ENCODE measurements at regions not wholly inside any gene's neighbourhood (a gene's known extent, or its start where the extent isn't known, plus 50 kb on each side); places are given as distances from the start of the nearest gene placed in this dataset.

DNA sequence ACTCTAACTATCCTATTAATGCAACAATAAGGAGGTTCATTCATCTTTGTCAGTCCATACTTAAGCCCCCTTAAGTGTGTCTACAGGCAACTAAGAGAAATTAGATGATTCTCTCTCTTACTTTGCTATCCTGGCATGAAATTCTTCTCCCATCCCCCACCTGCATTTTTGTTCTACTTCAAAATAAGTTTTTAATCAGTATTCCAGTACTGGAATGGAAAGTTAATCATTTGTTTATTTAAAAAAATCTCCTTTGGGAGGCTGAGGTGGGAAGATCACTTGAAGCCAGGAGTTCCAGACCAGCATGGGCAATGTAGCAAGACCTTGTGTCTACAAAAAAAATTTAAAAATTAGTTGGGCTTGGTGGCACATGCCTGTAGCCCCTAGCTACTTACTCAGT, 222.1 kb downstream of the MZT1 start:
- ATAC-seq (ENCODE audit: low FRiP score) (no peak), DNase-seq (no peak)
- Histone ChIP-seq H3K27ac (ENCODE audit: low read depth in 1 of 2, low read length in 2 of 2) (no peak overlapping the region), H3K4me3 (ENCODE audit: low read length in 2 of 2) (no peak overlapping the region), H3K9me3 (ENCODE audit: control insufficient read depth, low read length) (no peaks in the 10 kb centered on the region), H3K4me1 (ENCODE audit: control insufficient read depth in 1 of 2, insufficient read depth in 2 of 2, low read length in 2 of 2) (no peaks in the 10 kb centered on the region), H3K36me3 (ENCODE audit: control insufficient read depth in 1 of 2, insufficient read depth in 2 of 2, low read length in 1 of 2) (no peaks in the 10 kb centered on the region), H3K27me3 (ENCODE audit: control insufficient read depth in 1 of 2, insufficient read depth in 2 of 2, low read length in 1 of 2) (no peaks in the 10 kb centered on the region)
- intact Hi-C loops (cut with DNase I) = no loop called here

DNA sequence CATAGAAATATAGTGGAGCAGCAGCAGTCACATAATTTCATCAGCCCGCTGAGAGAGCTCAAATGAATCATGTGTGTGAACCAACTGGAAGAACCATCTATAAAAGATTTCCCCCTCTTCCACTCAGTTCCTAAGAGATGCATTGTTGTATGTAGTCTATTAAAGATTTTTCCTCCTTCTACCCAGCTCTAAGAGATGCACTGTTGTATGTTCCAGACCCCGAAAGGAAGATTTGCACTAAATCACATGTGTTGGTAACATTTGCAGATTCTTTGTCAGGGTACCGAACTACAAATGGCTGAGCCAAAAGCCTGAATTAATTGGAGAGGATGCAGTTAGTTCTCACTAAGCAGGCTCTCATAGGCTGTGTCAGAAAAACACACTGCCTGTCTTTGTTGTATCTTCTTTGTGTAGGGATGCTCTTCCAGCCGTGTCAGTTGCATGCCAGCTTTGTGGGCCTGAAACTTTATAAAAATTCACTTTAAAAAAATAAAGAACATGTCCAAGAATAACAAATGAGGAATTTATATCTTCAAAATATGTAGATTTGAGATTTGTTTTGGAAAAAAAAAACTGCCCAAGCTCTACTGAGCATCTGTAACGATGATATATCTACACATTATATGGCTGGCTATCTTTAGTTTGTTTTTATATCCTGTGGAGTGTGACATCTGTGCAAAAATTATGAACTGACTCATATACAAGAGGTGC, 223.1 kb downstream of the MZT1 start:
- Histone ChIP-seq H3K9me3 (ENCODE audit: control insufficient read depth, low read length) (no peaks in the 10 kb centered on the region), H3K27me3 (ENCODE audit: control insufficient read depth in 1 of 2, insufficient read depth in 2 of 2, low read length in 1 of 2) (no peaks in the 10 kb centered on the region), H3K4me1 (ENCODE audit: control insufficient read depth in 1 of 2, insufficient read depth in 2 of 2, low read length in 2 of 2) (no peaks in the 10 kb centered on the region), H3K36me3 (ENCODE audit: control insufficient read depth in 1 of 2, insufficient read depth in 2 of 2, low read length in 1 of 2) (no peaks in the 10 kb centered on the region), H3K27ac (ENCODE audit: low read depth in 1 of 2, low read length in 2 of 2) (no peak overlapping the region), H3K4me3 (ENCODE audit: low read length in 2 of 2) (no peak overlapping the region)
- 34 to 35% methylated on average over 5 of the region's 5 CpGs for WGBS, 2 donors
- ATAC-seq (ENCODE audit: low FRiP score) (no peak), DNase-seq (no peak)
- intact Hi-C loops (cut with DNase I) = no loop called here

DNA sequence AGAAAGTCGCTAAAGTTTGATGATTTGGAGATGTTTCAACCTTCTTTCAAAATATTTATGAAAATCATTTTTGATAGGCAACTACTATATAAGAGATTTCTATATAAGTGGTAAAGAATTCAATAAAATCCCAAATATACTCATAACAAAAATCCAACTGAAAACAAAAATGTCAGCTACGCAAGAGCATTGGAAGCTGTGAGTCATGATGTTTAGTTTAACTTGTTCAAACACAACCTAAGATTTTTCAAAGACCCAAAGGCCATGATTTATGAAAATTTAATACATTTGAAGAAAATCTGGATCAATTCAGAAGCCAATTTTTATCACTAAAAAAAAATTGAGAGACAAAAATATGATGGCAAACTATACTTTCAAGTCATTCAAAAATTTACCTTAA, 226.6 kb downstream of the MZT1 start:
- no peaks in the 10 kb centered on the region for H3K4me1 ChIP-seq (ENCODE audit: control insufficient read depth in 1 of 2, insufficient read depth in 2 of 2, low read length in 2 of 2)
- DNase-seq = no peak
- H3K27ac ChIP-seq (ENCODE audit: low read depth in 1 of 2, low read length in 2 of 2) = no peak overlapping the region
- no peaks in the 10 kb centered on the region for H3K27me3 ChIP-seq (ENCODE audit: control insufficient read depth in 1 of 2, insufficient read depth in 2 of 2, low read length in 1 of 2)
- 89 to 91% methylated on average over 2 of the region's 2 CpGs for WGBS, 2 donors
- H3K36me3 ChIP-seq (ENCODE audit: control insufficient read depth in 1 of 2, insufficient read depth in 2 of 2, low read length in 1 of 2) = no peaks in the 10 kb centered on the region
- no peaks in the 10 kb centered on the region for H3K9me3 ChIP-seq (ENCODE audit: control insufficient read depth, low read length)
- intact Hi-C loops (cut with DNase I) = no loop called here
- H3K4me3 ChIP-seq (ENCODE audit: low read length in 2 of 2) = no peak overlapping the region
- no peak for ATAC-seq (ENCODE audit: low FRiP score)

DNA sequence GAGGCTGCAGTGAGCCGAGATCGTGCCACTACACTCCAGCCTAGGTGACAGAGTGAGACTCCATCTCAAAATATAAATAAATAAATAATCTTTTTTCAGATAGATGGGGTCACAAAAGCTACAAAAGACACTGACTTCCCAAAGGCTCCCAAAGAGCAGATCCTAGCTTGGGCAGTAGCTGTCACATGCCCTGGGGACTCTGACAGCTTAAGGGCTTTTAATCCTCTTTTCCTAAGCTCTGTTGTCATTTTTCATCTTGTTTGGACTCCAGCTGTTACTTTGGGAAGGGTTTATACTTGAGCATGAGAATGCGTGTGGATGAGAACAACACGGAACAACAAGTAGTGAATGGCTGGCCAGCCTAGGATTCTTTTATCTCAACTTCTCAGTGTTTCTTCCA, 231.7 kb downstream of the MZT1 start:
- H3K4me1 ChIP-seq (ENCODE audit: control insufficient read depth in 1 of 2, insufficient read depth in 2 of 2, low read length in 2 of 2) = peaks cover 0 to 2% of the 10 kb centered on the region in 2 donors
- no peak overlapping the region for H3K27ac ChIP-seq (ENCODE audit: low read depth in 1 of 2, low read length in 2 of 2)
- intact Hi-C loops (cut with DNase I) = no loop called here
- H3K9me3 ChIP-seq (ENCODE audit: control insufficient read depth, low read length) = no peaks in the 10 kb centered on the region
- no peak overlapping the region for H3K4me3 ChIP-seq (ENCODE audit: low read length in 2 of 2)
- no peaks in the 10 kb centered on the region for H3K27me3 ChIP-seq (ENCODE audit: control insufficient read depth in 1 of 2, insufficient read depth in 2 of 2, low read length in 1 of 2)
- H3K36me3 ChIP-seq (ENCODE audit: control insufficient read depth in 1 of 2, insufficient read depth in 2 of 2, low read length in 1 of 2) = no peaks in the 10 kb centered on the region
- ATAC-seq (ENCODE audit: low FRiP score) (no peak), DNase-seq (no peak)
- 90 to 94% methylated on average over 4 of the region's 4 CpGs for WGBS, 2 donors

DNA sequence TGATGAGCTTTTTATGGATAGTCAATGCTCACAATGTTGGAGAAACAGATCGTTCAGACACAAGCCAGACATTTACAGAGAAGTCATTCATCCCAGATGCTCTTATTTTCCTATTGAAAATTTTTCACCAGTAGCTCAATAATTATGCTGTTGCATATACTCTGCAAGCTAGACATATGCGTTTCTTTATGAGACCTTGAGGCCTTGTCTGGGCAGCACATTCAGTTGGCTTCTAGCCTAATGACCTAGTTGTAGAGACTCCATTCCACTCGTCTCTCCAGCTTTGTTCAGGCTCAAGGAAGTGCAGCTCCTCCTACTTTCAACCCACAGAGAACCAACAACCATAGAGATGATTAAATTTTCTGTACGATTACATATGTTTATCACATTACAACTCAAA, 237.7 kb downstream of the MZT1 start:
- 71 to 76% methylated on average over 4 of the region's 4 CpGs for WGBS, 2 donors
- Histone ChIP-seq H3K27me3 (ENCODE audit: control insufficient read depth in 1 of 2, insufficient read depth in 2 of 2, low read length in 1 of 2) (no peaks in the 10 kb centered on the region), H3K4me1 (ENCODE audit: control insufficient read depth in 1 of 2, insufficient read depth in 2 of 2, low read length in 2 of 2) (peaks cover 0 to 2% of the 10 kb centered on the region in 2 donors), H3K4me3 (ENCODE audit: low read length in 2 of 2) (no peak overlapping the region), H3K9me3 (ENCODE audit: control insufficient read depth, low read length) (peaks cover 1% of the 10 kb centered on the region), H3K36me3 (ENCODE audit: control insufficient read depth in 1 of 2, insufficient read depth in 2 of 2, low read length in 1 of 2) (no peaks in the 10 kb centered on the region), H3K27ac (ENCODE audit: low read depth in 1 of 2, low read length in 2 of 2) (no peak overlapping the region)
- intact Hi-C loops (cut with DNase I) = no loop called here
- no peak for DNase-seq
- no peak for ATAC-seq (ENCODE audit: low FRiP score)

DNA sequence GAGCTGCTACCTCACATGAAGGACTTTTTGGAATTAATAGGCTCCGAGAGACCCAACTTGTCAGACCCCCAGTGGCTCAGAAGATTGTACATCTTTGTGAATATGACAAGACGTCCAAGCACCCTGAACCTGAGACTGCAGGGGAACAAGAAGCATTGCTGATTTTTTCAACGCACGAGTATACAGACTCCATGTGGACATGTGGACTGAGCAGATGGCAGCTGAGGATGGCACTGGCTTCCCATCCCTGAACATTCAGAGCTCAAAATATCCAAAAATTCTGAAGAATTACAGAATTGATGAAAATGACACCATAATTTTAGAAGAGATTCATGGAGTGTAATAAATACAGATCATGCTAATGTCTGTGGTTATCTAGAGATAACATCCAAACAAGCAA, 254.1 kb downstream of the MZT1 start:
- intact Hi-C loops (cut with DNase I) = no loop called here
- no peak overlapping the region for H3K27ac ChIP-seq (ENCODE audit: low read depth in 1 of 2, low read length in 2 of 2)
- H3K9me3 ChIP-seq (ENCODE audit: control insufficient read depth, low read length) = peaks cover 2% of the 10 kb centered on the region
- H3K4me1 ChIP-seq (ENCODE audit: control insufficient read depth in 1 of 2, insufficient read depth in 2 of 2, low read length in 2 of 2) = no peaks in the 10 kb centered on the region
- WGBS, 2 donors = 78 to 79% methylated on average over 4 of the region's 4 CpGs
- H3K27me3 ChIP-seq (ENCODE audit: control insufficient read depth in 1 of 2, insufficient read depth in 2 of 2, low read length in 1 of 2) = no peaks in the 10 kb centered on the region
- DNase-seq (no peak), ATAC-seq (ENCODE audit: low FRiP score) (no peak)
- H3K36me3 ChIP-seq (ENCODE audit: control insufficient read depth in 1 of 2, insufficient read depth in 2 of 2, low read length in 1 of 2) = no peaks in the 10 kb centered on the region
- H3K4me3 ChIP-seq (ENCODE audit: low read length in 2 of 2) = no peak overlapping the region

DNA sequence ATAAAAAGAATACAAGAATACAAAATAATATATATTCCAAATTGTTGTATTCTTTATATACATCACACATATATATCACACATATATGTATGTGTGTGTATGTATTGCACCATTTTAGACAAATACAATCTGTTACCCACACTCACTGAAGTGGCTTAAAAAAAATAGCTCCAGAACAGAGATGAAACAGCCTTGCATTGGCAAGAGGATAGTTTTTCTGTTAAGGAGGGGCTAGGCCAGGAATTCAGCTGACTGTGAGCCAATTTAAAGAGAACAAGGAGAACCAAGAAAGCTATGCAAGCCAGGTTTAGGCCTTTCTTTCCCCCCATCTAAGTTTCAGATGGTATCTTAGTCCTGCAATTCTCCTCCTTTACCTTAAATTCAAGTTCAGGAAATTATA, 257.5 kb downstream of the MZT1 start:
- Histone ChIP-seq H3K27ac (ENCODE audit: low read depth in 1 of 2, low read length in 2 of 2) (no peak overlapping the region), H3K4me3 (ENCODE audit: low read length in 2 of 2) (no peak overlapping the region), H3K36me3 (ENCODE audit: control insufficient read depth in 1 of 2, insufficient read depth in 2 of 2, low read length in 1 of 2) (no peaks in the 10 kb centered on the region), H3K27me3 (ENCODE audit: control insufficient read depth in 1 of 2, insufficient read depth in 2 of 2, low read length in 1 of 2) (no peaks in the 10 kb centered on the region), H3K4me1 (ENCODE audit: control insufficient read depth in 1 of 2, insufficient read depth in 2 of 2, low read length in 2 of 2) (no peaks in the 10 kb centered on the region), H3K9me3 (ENCODE audit: control insufficient read depth, low read length) (no peaks in the 10 kb centered on the region)
- ATAC-seq (ENCODE audit: low FRiP score) (no peak), DNase-seq (no peak)
- intact Hi-C loops (cut with DNase I) = no loop called here

DNA sequence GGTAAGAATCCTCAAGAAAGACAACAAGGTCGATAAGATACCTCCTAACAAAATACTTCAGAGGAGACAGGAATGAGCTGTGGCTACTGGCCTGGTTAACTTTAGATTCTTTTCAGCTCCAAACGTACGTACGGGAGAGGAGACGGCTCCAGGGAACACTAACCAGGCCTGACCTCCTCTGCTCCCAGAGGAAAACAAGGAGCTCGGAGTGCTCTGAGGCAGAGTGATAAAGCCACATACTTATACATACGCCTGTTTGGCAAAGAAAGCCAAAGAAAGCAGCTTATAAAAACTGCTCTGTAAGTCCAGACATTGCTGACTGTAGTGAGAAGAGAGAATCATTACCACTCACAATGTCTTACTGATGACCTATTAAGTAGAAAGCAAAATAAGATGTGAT, 263.9 kb downstream of the MZT1 start:
- no peak overlapping the region for H3K27ac ChIP-seq (ENCODE audit: low read depth in 1 of 2, low read length in 2 of 2)
- no peaks in the 10 kb centered on the region for H3K36me3 ChIP-seq (ENCODE audit: control insufficient read depth in 1 of 2, insufficient read depth in 2 of 2, low read length in 1 of 2)
- no peaks in the 10 kb centered on the region for H3K27me3 ChIP-seq (ENCODE audit: control insufficient read depth in 1 of 2, insufficient read depth in 2 of 2, low read length in 1 of 2)
- no peaks in the 10 kb centered on the region for H3K9me3 ChIP-seq (ENCODE audit: control insufficient read depth, low read length)
- H3K4me1 ChIP-seq (ENCODE audit: control insufficient read depth in 1 of 2, insufficient read depth in 2 of 2, low read length in 2 of 2) = peaks cover 0 to 2% of the 10 kb centered on the region in 2 donors
- WGBS, 2 donors = 7 to 9% methylated on average over 7 of the region's 7 CpGs
- DNase-seq (no peak), ATAC-seq (ENCODE audit: low FRiP score) (peak; percentile 11)
- no peak overlapping the region for H3K4me3 ChIP-seq (ENCODE audit: low read length in 2 of 2)
- intact Hi-C loops (cut with DNase I) = no loop called here

DNA sequence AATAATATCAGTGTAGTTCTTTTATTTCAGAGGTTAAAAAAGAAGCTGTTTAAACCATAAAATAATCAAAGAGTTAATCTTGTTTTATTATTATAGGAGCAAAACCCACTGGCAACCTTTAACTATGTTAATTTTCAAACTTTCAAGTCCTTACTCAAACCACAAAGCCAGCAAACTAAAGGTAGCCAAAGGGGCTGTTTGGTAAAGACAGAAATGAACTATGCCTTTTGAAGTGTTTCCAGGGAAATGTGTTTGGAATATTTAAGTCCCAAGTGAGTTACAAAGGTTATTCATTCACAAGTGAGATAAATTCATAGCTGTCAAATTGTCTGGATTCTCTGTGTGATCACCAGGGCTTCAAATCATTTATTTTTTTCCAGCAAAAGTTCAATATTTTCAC, 264.7 kb downstream of the MZT1 start:
- Histone ChIP-seq H3K4me3 (ENCODE audit: low read length in 2 of 2) (no peak overlapping the region), H3K9me3 (ENCODE audit: control insufficient read depth, low read length) (no peaks in the 10 kb centered on the region), H3K36me3 (ENCODE audit: control insufficient read depth in 1 of 2, insufficient read depth in 2 of 2, low read length in 1 of 2) (no peaks in the 10 kb centered on the region), H3K27ac (ENCODE audit: low read depth in 1 of 2, low read length in 2 of 2) (no peak overlapping the region), H3K4me1 (ENCODE audit: control insufficient read depth in 1 of 2, insufficient read depth in 2 of 2, low read length in 2 of 2) (peaks cover 0 to 2% of the 10 kb centered on the region in 2 donors), H3K27me3 (ENCODE audit: control insufficient read depth in 1 of 2, insufficient read depth in 2 of 2, low read length in 1 of 2) (no peaks in the 10 kb centered on the region)
- ATAC-seq (ENCODE audit: low FRiP score) (no peak), DNase-seq (no peak)
- intact Hi-C loops (cut with DNase I) = no loop called here

Measured in aorta (tissue), 5 donors.